ENCODE measurements at regions not wholly inside any gene's neighbourhood (a gene's known extent, or its start where the extent isn't known, plus 50 kb on each side); places are given as distances from the start of the nearest gene placed in this dataset.

GRCh38 chr2:101524806-101525430 lies 50.0 kb upstream of the RFX8 start:
- no peak overlapping the region for H3K4me3 ChIP-seq (ENCODE audit: low read length)
- WGBS (ENCODE audit: insufficient coverage, low lambda C conversion rate) = 50% methylated on average over 1 of the region's 6 CpGs
- no peaks in the 10 kb centered on the region for H3K27me3 ChIP-seq (ENCODE audit: control insufficient read depth, insufficient read depth, low read length)
- H3K9me3 ChIP-seq (ENCODE audit: control insufficient read depth, low read depth, low read length) = no peaks in the 10 kb centered on the region
- H3K36me3 ChIP-seq (ENCODE audit: control insufficient read depth, insufficient read depth, low read length) = no peaks in the 10 kb centered on the region
- no peaks in the 10 kb centered on the region for H3K4me1 ChIP-seq (ENCODE audit: control insufficient read depth, insufficient read depth, low read length)
- no peak for DNase-seq
- H3K27ac ChIP-seq (ENCODE audit: low read length) = no peak overlapping the region

Measured in large intestine (tissue), 3 donors.